ENCODE measurements at regions not wholly inside any gene's neighbourhood (a gene's known extent, or its start where the extent isn't known, plus 50 kb on each side); places are given as distances from the start of the nearest gene placed in this dataset.

- TF ChIP-seq CTCF (IDR thresholded peaks at IDR 0.05; ENCODE audit: control insufficient read depth, insufficient read depth, low read depth, low read length, missing control alignments), result no peak
- no peak for DNase-seq (ENCODE audit: low read depth)
- no peak overlapping the region for H3K4me3 ChIP-seq (ENCODE audit: control insufficient read depth, low read depth, low read length)
Measured at GRCh38 chr5:142501890-142502289, 177.1 kb upstream of the SPRY4 start.

- H3K4me3 ChIP-seq (ENCODE audit: control insufficient read depth, low read depth, low read length), result no peak overlapping the region
- no peak for DNase-seq (ENCODE audit: low read depth)
- TF ChIP-seq CTCF (IDR thresholded peaks at IDR 0.05; ENCODE audit: control insufficient read depth, insufficient read depth, low read depth, low read length, missing control alignments), result no peak
Measured at GRCh38 chr5:142500227-142500905, 175.5 kb upstream of the SPRY4 start.

GRCh38 chr5:142499591-142500226 lies 174.9 kb upstream of the SPRY4 start:
- TF ChIP-seq CTCF (IDR thresholded peaks at IDR 0.05; ENCODE audit: control insufficient read depth, insufficient read depth, low read depth, low read length, missing control alignments), result no peak

GRCh38 chr5:142498298-142498697 lies 173.5 kb upstream of the SPRY4 start:
- DNase-seq (ENCODE audit: low read depth), result no peak
- no peak for TF ChIP-seq CTCF (IDR thresholded peaks at IDR 0.05; ENCODE audit: control insufficient read depth, insufficient read depth, low read depth, low read length, missing control alignments)
- H3K4me3 ChIP-seq (ENCODE audit: control insufficient read depth, low read depth, low read length), result no peak overlapping the region

More at GRCh38 chr5:142499591-142500226, 174.9 kb upstream of the SPRY4 start:
- no peak for DNase-seq (ENCODE audit: low read depth)
- H3K4me3 ChIP-seq (ENCODE audit: control insufficient read depth, low read depth, low read length), result no peak overlapping the region

GRCh38 chr5:142495531-142495930 lies 170.7 kb upstream of the SPRY4 start:
- TF ChIP-seq CTCF (IDR thresholded peaks at IDR 0.05; ENCODE audit: control insufficient read depth, insufficient read depth, low read depth, low read length, missing control alignments), result no peak
- no peak for DNase-seq (ENCODE audit: low read depth)
- H3K4me3 ChIP-seq (ENCODE audit: control insufficient read depth, low read depth, low read length), result no peak overlapping the region

- no peak overlapping the region for H3K4me3 ChIP-seq (ENCODE audit: control insufficient read depth, low read depth, low read length)
- TF ChIP-seq CTCF (IDR thresholded peaks at IDR 0.05; ENCODE audit: control insufficient read depth, insufficient read depth, low read depth, low read length, missing control alignments), result no peak
- no peak for DNase-seq (ENCODE audit: low read depth)
Measured at GRCh38 chr5:142493875-142494518, 169.2 kb upstream of the SPRY4 start.
